Activated T-helper 1 cell treated with anti-CD3 and anti-CD28 coated beads, Interleukin-12 subunit alpha, Interleukin-12 subunit beta, Interleukin-2, Interleukin-4 antibody, amounts not matched to agents 30 ng/mL and 10 ng/mL and 1 ng/mL, durations not matched to agents 14 hours and 24 hours and 36 hours (primary cell): ENCODE measurements at regions not wholly inside any gene's neighbourhood (a gene's known extent, or its start where the extent isn't known, plus 50 kb on each side); places are given as distances from the start of the nearest gene placed in this dataset.

Experiments
- DNase-seq: peaks from one replicate; pipeline ENCODE4 v3.0.0; 2021; ENCODE audit warnings: low spot score
- H3K27ac Mint-ChIP-seq: one replicate; pipeline ENCODE4 v1.8.0; 2021; ENCODE audit warnings: mild to moderate bottlenecking, mixed read lengths
- H3K27me3 Mint-ChIP-seq: one replicate; pipeline ENCODE4 v1.8.0; 2022; ENCODE audit warnings: mild to moderate bottlenecking, moderate library complexity, mixed read lengths; ENCODE audit not compliant: insufficient read depth
- H3K36me3 Mint-ChIP-seq: one replicate; pipeline ENCODE4 v1.8.0; 2021; ENCODE audit warnings: low read depth, mixed read lengths
- H3K4me1 Mint-ChIP-seq: one replicate; pipeline ENCODE4 v1.8.0; 2021; ENCODE audit warnings: low read depth, mixed read lengths
- H3K4me3 Mint-ChIP-seq: one replicate; pipeline ENCODE4 v1.8.0; 2021; ENCODE audit warnings: mild to moderate bottlenecking, moderate library complexity, mixed read lengths
- H3K9me3 Mint-ChIP-seq: one replicate; pipeline ENCODE4 v1.8.0; 2021; ENCODE audit warnings: mixed read lengths
- intact Hi-C: fragments of 100-400 bp; cut with micrococcal nuclease; formaldehyde crosslinking; loops from one replicate; pipeline ENCODE4 v1.15.1; 2024

GRCh38 chr18:78837754-78838153, 141.9 kb upstream of the SALL3 start:
- H3K36me3 Mint-ChIP-seq, result no peaks in the 10 kb centered on the region
- H3K9me3 Mint-ChIP-seq, result peaks cover 22% of the 10 kb centered on the region
- H3K27me3 Mint-ChIP-seq, result no peaks in the 10 kb centered on the region
- H3K27ac Mint-ChIP-seq, result no peak overlapping the region
- no peak overlapping the region for H3K4me3 Mint-ChIP-seq
- DNase-seq, result no peak
- no peaks in the 10 kb centered on the region for H3K4me1 Mint-ChIP-seq
- intact Hi-C loops, result no loop called here

- Mint-ChIP-seq H3K4me3 (no peak overlapping the region), H3K27me3 (no peaks in the 10 kb centered on the region), H3K36me3 (no peaks in the 10 kb centered on the region), H3K4me1 (no peaks in the 10 kb centered on the region), H3K27ac (no peak overlapping the region), H3K9me3 (peaks cover 22% of the 10 kb centered on the region)
- intact Hi-C loops, result no loop called here
- DNase-seq, result no peak
Observed at GRCh38 chr18:78838183-78838582, 141.4 kb upstream of the SALL3 start.

GRCh38 chr18:78849046-78849445, 130.6 kb upstream of the SALL3 start:
- intact Hi-C loops, result no loop called here
- H3K4me1 Mint-ChIP-seq, result no peaks in the 10 kb centered on the region
- no peaks in the 10 kb centered on the region for H3K36me3 Mint-ChIP-seq
- H3K27ac Mint-ChIP-seq, result no peak overlapping the region
- peaks cover 1% of the 10 kb centered on the region for H3K27me3 Mint-ChIP-seq
- H3K9me3 Mint-ChIP-seq, result peaks cover 33% of the 10 kb centered on the region
- DNase-seq, result no peak
- no peak overlapping the region for H3K4me3 Mint-ChIP-seq

- Mint-ChIP-seq H3K4me3 (no peak overlapping the region), H3K27me3 (peaks cover 1% of the 10 kb centered on the region), H3K9me3 (peaks cover 29% of the 10 kb centered on the region), H3K27ac (no peak overlapping the region), H3K36me3 (no peaks in the 10 kb centered on the region), H3K4me1 (no peaks in the 10 kb centered on the region)
- intact Hi-C loops, result no loop called here
- DNase-seq, result no peak
Observed at GRCh38 chr18:78849458-78849857, 130.2 kb upstream of the SALL3 start.

GRCh38 chr18:78853341-78853740, 126.3 kb upstream of the SALL3 start:
- intact Hi-C loops, result no loop called here
- Mint-ChIP-seq H3K4me1 (no peaks in the 10 kb centered on the region), H3K27ac (no peak overlapping the region), H3K9me3 (peaks cover 17% of the 10 kb centered on the region), H3K27me3 (peaks cover 1% of the 10 kb centered on the region), H3K4me3 (no peak overlapping the region), H3K36me3 (no peaks in the 10 kb centered on the region)
- DNase-seq, result no peak

- H3K9me3 Mint-ChIP-seq, result peaks cover 13% of the 10 kb centered on the region
- H3K4me1 Mint-ChIP-seq, result no peaks in the 10 kb centered on the region
- no peak for DNase-seq
- H3K36me3 Mint-ChIP-seq, result no peaks in the 10 kb centered on the region
- intact Hi-C loops, result no loop called here
- H3K27ac Mint-ChIP-seq, result no peak overlapping the region
- H3K27me3 Mint-ChIP-seq, result peaks cover 3% of the 10 kb centered on the region
- H3K4me3 Mint-ChIP-seq, result no peak overlapping the region
Observed at GRCh38 chr18:78855188-78855587, 124.4 kb upstream of the SALL3 start.

GRCh38 chr18:78856569-78857313, 122.9 kb upstream of the SALL3 start:
- no peak for DNase-seq
- H3K9me3 Mint-ChIP-seq, result peaks cover 10% of the 10 kb centered on the region
- H3K4me3 Mint-ChIP-seq, result no peak overlapping the region
- no peaks in the 10 kb centered on the region for H3K36me3 Mint-ChIP-seq
- intact Hi-C loops, result no loop called here
- H3K4me1 Mint-ChIP-seq, result no peaks in the 10 kb centered on the region
- peaks cover 3% of the 10 kb centered on the region for H3K27me3 Mint-ChIP-seq
- no peak overlapping the region for H3K27ac Mint-ChIP-seq

GRCh38 chr18:78857314-78858150, 122.1 kb upstream of the SALL3 start:
- intact Hi-C loops, result no loop called here
- Mint-ChIP-seq H3K36me3 (no peaks in the 10 kb centered on the region), H3K4me3 (no peak overlapping the region)

GRCh38 chr18:78859686-78860085, 119.9 kb upstream of the SALL3 start:
- no peaks in the 10 kb centered on the region for H3K9me3 Mint-ChIP-seq
- intact Hi-C loops, result no loop called here
- no peaks in the 10 kb centered on the region for H3K4me1 Mint-ChIP-seq
- no peak overlapping the region for H3K27ac Mint-ChIP-seq
- peaks cover 2% of the 10 kb centered on the region for H3K27me3 Mint-ChIP-seq
- no peaks in the 10 kb centered on the region for H3K36me3 Mint-ChIP-seq
- no peak overlapping the region for H3K4me3 Mint-ChIP-seq
- no peak for DNase-seq

More at GRCh38 chr18:78857314-78858150, 122.1 kb upstream of the SALL3 start:
- Mint-ChIP-seq H3K9me3 (peaks cover 6% of the 10 kb centered on the region), H3K27me3 (peaks cover 3% of the 10 kb centered on the region), H3K27ac (no peak overlapping the region), H3K4me1 (no peaks in the 10 kb centered on the region)
- no peak for DNase-seq

GRCh38 chr18:78860117-78860516, 119.5 kb upstream of the SALL3 start:
- H3K4me1 Mint-ChIP-seq, result no peaks in the 10 kb centered on the region
- H3K4me3 Mint-ChIP-seq, result no peak overlapping the region
- DNase-seq, result no peak
- H3K9me3 Mint-ChIP-seq, result no peaks in the 10 kb centered on the region
- intact Hi-C loops, result no loop called here
- no peaks in the 10 kb centered on the region for H3K36me3 Mint-ChIP-seq
- no peak overlapping the region for H3K27ac Mint-ChIP-seq
- H3K27me3 Mint-ChIP-seq, result peaks cover 2% of the 10 kb centered on the region

GRCh38 chr18:78861116-78861515, 118.5 kb upstream of the SALL3 start:
- intact Hi-C loops, result no loop called here
- H3K36me3 Mint-ChIP-seq, result no peaks in the 10 kb centered on the region
- DNase-seq, result no peak
- no peaks in the 10 kb centered on the region for H3K4me1 Mint-ChIP-seq
- H3K9me3 Mint-ChIP-seq, result no peaks in the 10 kb centered on the region
- no peak overlapping the region for H3K4me3 Mint-ChIP-seq
- peaks cover 2% of the 10 kb centered on the region for H3K27me3 Mint-ChIP-seq
- H3K27ac Mint-ChIP-seq, result no peak overlapping the region

- peaks cover 2% of the 10 kb centered on the region for H3K27me3 Mint-ChIP-seq
- H3K9me3 Mint-ChIP-seq, result no peaks in the 10 kb centered on the region
- DNase-seq, result no peak
- intact Hi-C loops, result no loop called here
- H3K4me3 Mint-ChIP-seq, result no peak overlapping the region
- H3K27ac Mint-ChIP-seq, result no peak overlapping the region
- no peaks in the 10 kb centered on the region for H3K4me1 Mint-ChIP-seq
- no peaks in the 10 kb centered on the region for H3K36me3 Mint-ChIP-seq
Observed at GRCh38 chr18:78861706-78862105, 117.9 kb upstream of the SALL3 start.

GRCh38 chr18:78862395-78862794, 117.2 kb upstream of the SALL3 start:
- H3K27ac Mint-ChIP-seq, result no peak overlapping the region
- intact Hi-C loops, result no loop called here
- DNase-seq, result no peak
- H3K4me3 Mint-ChIP-seq, result no peak overlapping the region
- H3K9me3 Mint-ChIP-seq, result no peaks in the 10 kb centered on the region
- H3K36me3 Mint-ChIP-seq, result no peaks in the 10 kb centered on the region
- H3K4me1 Mint-ChIP-seq, result no peaks in the 10 kb centered on the region
- peaks cover 2% of the 10 kb centered on the region for H3K27me3 Mint-ChIP-seq
